ENCODE measurements at regions not wholly inside any gene's neighbourhood (a gene's known extent, or its start where the extent isn't known, plus 50 kb on each side); places are given as distances from the start of the nearest gene placed in this dataset.

DNA sequence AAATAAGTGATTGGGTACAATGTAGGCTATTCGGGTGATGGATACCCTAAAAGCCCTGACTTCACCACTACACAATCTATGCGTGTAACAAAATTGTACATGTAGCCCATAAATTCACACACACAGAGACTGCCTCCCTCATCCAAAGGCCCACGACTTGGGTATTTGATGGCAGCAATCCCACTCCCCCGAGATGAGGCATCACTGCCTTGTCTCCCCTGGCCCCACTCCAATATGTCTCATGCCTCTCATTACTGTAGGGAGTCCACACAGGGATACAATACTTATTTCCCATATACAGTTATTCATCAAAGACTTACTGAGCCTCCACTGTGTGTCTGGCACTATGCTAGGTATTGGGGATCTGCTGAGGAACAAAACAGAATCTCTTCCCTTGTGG is 192.6 kb downstream of the CBLN1 start:
- Mint-ChIP-seq H3K27ac (no peak overlapping the region), H3K4me3 (no peak overlapping the region), H3K27me3 (ENCODE audit: low read depth, poor library complexity) (peaks cover 21% of the 10 kb centered on the region), H3K9me3 (peaks cover 10% of the 10 kb centered on the region), H3K36me3 (ENCODE audit: low read depth) (no peaks in the 10 kb centered on the region), H3K4me1 (no peaks in the 10 kb centered on the region)
- TF ChIP-seq, protein P1, sequence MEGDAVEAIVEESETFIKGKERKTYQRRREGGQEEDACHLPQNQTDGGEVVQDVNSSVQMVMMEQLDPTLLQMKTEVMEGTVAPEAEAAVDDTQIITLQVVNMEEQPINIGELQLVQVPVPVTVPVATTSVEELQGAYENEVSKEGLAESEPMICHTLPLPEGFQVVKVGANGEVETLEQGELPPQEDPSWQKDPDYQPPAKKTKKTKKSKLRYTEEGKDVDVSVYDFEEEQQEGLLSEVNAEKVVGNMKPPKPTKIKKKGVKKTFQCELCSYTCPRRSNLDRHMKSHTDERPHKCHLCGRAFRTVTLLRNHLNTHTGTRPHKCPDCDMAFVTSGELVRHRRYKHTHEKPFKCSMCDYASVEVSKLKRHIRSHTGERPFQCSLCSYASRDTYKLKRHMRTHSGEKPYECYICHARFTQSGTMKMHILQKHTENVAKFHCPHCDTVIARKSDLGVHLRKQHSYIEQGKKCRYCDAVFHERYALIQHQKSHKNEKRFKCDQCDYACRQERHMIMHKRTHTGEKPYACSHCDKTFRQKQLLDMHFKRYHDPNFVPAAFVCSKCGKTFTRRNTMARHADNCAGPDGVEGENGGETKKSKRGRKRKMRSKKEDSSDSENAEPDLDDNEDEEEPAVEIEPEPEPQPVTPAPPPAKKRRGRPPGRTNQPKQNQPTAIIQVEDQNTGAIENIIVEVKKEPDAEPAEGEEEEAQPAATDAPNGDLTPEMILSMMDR (IDR thresholded peaks at IDR 0.05): no peak
- DNase-seq: no peak

DNA sequence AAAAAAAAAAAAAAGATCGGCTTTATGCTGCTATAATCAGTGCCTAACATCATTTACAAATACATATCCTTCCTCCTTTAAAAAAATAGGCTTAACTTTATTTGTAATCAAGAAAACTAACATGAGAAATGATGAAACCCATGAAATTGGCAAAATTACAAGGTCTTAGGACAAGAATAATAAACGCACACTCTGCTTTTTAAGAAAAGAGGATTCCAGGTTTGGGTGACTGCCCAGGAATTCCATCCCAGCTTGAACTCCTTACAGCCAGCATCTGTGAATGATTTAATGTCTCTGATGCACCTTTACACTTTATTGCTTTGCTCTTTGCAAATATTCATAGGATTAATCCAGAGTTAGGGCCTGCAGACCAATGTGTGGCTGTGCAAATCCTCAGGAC is 196.0 kb downstream of the CBLN1 start:
- no peak overlapping the region for H3K27ac Mint-ChIP-seq
- TF ChIP-seq, protein P1 (IDR thresholded peaks at IDR 0.05): no peak
- H3K36me3 Mint-ChIP-seq (ENCODE audit: low read depth): no peaks in the 10 kb centered on the region
- no peak overlapping the region for H3K4me3 Mint-ChIP-seq
- DNase-seq: no peak
- peaks cover 10% of the 10 kb centered on the region for H3K9me3 Mint-ChIP-seq
- H3K4me1 Mint-ChIP-seq: no peaks in the 10 kb centered on the region
- peaks cover 6% of the 10 kb centered on the region for H3K27me3 Mint-ChIP-seq (ENCODE audit: low read depth, poor library complexity)

DNA sequence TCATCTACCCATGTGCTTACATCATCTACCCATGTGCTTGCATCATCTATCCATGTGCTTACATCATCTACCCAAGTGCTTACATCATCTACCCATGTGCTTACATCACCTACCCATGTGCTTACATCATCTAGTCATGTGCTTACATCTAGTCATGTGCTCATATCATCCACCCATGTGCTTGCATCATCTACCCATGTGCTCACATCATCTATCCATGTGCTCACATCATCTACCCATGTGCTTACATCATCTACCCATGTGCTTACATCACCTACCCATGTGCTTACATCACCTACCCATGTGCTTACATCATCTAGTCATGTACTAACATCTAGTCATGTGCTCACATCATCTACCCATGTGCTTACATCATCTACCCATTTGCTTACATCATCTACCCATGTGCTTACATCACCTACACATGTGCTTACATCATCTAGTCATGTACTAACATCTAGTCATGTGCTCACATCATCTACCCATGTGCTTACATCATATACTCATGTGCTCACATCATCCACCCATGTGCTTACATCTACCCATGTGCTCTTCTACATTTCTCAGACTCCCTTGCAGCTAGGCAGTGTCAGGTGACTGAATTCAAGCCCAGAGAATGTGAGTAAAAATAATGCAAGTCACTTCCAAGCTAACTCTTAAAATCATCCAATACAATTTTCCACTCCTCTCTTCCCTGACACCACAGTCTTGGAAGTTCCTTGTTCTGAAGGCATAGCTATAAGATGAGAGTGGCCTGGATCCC is 196.8 kb downstream of the CBLN1 start:
- Mint-ChIP-seq H3K4me3 (no peak overlapping the region), H3K27ac (no peak overlapping the region), H3K9me3 (peaks cover 13% of the 10 kb centered on the region), H3K4me1 (no peaks in the 10 kb centered on the region), H3K36me3 (ENCODE audit: low read depth) (no peaks in the 10 kb centered on the region), H3K27me3 (ENCODE audit: low read depth, poor library complexity) (peaks cover 5% of the 10 kb centered on the region)
- TF ChIP-seq, protein P1 (IDR thresholded peaks at IDR 0.05): no peak
- DNase-seq: no peak

DNA sequence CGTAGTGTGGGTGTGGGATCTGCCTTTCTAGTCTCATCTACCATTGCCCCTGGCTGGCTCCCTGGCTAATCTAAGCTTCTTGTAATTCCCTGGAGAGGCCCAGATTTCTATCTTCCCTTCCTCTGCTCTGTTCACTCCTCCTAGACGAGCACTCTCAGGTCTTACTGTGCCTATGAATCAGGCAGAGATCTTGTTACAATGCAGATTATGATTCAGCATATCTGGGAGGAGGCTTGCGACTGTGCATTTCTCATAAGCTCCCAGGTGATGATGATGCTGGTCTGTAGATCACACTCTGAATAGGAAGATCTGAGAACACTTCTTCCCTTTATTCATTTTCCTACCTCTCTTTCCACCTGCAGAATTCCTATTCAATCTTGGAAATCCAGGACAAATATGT is 200.1 kb downstream of the CBLN1 start:
- Mint-ChIP-seq H3K27ac (no peak overlapping the region), H3K36me3 (ENCODE audit: low read depth) (no peaks in the 10 kb centered on the region), H3K4me1 (no peaks in the 10 kb centered on the region), H3K27me3 (ENCODE audit: low read depth, poor library complexity) (peaks cover 3% of the 10 kb centered on the region), H3K9me3 (peaks cover 28% of the 10 kb centered on the region), H3K4me3 (no peak overlapping the region)
- TF ChIP-seq, protein P1 (IDR thresholded peaks at IDR 0.05): no peak
- no peak for DNase-seq

DNA sequence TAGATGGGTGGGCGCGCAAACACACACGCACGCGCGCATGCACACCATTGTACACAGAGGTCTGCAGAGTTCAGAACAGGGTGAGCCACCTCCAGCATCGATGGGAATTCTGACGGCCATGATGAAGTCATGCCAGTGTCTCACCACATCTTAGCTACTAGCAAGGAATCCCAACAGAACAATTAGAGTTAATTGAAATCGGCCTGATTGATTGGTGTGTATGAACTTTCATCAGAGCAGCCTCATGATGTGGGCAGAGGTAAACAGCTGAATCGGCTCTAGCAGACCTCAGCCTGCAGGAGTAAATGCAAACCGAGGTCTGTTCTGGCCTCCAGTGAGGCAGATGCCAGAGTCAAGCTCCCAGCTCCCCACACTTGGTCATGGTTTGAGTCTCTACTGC is 200.6 kb downstream of the CBLN1 start:
- Mint-ChIP-seq H3K27ac (no peak overlapping the region), H3K4me3 (no peak overlapping the region), H3K27me3 (ENCODE audit: low read depth, poor library complexity) (peaks cover 3% of the 10 kb centered on the region), H3K9me3 (peaks cover 28% of the 10 kb centered on the region), H3K36me3 (ENCODE audit: low read depth) (no peaks in the 10 kb centered on the region), H3K4me1 (no peaks in the 10 kb centered on the region)
- no peak for DNase-seq
- TF ChIP-seq, protein P1 (IDR thresholded peaks at IDR 0.05): no peak

DNA sequence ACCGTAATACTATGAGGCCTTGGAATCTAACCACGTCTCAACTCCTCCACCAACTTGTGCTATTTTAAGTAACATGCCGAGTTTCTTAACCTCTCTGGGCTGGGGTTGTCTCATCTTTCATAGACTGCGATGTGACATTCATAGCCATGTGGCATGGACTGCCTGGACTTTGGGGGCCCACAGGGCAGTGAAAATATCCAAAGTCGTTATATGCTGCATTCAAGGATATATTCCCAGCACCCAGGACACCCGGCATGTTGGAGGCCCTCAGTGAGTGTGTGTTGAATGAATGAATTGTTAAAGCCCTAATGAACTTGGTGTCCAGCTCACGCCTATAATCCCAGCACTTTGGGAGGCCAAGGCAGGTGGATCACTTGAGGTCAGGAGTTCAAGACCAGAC is 203.1 kb downstream of the CBLN1 start:
- no peak for DNase-seq
- TF ChIP-seq, protein P1 (IDR thresholded peaks at IDR 0.05): no peak
- H3K9me3 Mint-ChIP-seq: peaks cover 17% of the 10 kb centered on the region
- no peak overlapping the region for H3K27ac Mint-ChIP-seq
- no peaks in the 10 kb centered on the region for H3K4me1 Mint-ChIP-seq
- H3K4me3 Mint-ChIP-seq: no peak overlapping the region
- H3K27me3 Mint-ChIP-seq (ENCODE audit: low read depth, poor library complexity): peaks cover 6% of the 10 kb centered on the region
- no peaks in the 10 kb centered on the region for H3K36me3 Mint-ChIP-seq (ENCODE audit: low read depth)

Measured in nephron progenitor cell (in vitro differentiated cells).